Fibroblast of lung (primary cell): ENCODE measurements at regions not wholly inside any gene's neighbourhood (a gene's known extent, or its start where the extent isn't known, plus 50 kb on each side); places are given as distances from the start of the nearest gene placed in this dataset.

Experiments
- EZH2 ChIP-seq: IDR thresholded peaks from 2 replicates; pipeline ENCODE4 v1.5.1; 2012; ENCODE audit warnings: low read length, control low read depth, mild to moderate bottlenecking; ENCODE audit errors: missing control alignments
- TF ChIP-seq, protein P1 (sequence below), 2 donors: IDR thresholded peaks in 1 of 2; conservative IDR thresholded peaks in 1 of 2; 1 replicate in 1 of 2; 2 replicates in 1 of 2; pipeline ENCODE4 v1.5.1; 2011 to 2012; ENCODE audit warnings: low read length in 2 of 2, control low read depth in 1 of 2, inconsistent platforms in 1 of 2, low read depth in 1 of 2, mild to moderate bottlenecking in 1 of 2

DNA sequence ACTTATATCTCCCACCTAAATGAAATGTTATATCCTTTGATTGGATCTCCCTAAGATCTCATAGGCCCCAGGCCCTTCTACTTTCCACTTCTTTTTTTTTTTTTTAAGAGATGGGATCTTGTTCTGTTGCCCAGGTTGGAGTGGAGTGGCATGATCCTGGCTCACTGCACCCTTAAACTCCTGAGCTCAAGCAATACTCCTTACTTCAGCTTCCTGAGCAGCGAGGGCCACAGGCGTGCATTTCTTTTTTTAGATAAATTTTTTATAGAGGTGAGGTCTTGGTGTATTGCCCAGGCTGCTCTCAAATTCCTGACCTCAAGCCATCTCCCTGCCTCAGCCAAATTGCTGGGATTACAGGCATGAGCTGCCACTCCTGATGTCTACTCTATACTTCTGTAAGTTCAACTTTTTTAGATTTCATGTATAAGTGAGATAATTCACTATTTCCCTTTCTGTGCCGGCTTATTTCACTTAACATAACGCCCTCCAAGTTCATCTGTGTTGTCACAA lies 987.5 kb upstream of the NCAM2 start:
- TF ChIP-seq, protein P1, sequence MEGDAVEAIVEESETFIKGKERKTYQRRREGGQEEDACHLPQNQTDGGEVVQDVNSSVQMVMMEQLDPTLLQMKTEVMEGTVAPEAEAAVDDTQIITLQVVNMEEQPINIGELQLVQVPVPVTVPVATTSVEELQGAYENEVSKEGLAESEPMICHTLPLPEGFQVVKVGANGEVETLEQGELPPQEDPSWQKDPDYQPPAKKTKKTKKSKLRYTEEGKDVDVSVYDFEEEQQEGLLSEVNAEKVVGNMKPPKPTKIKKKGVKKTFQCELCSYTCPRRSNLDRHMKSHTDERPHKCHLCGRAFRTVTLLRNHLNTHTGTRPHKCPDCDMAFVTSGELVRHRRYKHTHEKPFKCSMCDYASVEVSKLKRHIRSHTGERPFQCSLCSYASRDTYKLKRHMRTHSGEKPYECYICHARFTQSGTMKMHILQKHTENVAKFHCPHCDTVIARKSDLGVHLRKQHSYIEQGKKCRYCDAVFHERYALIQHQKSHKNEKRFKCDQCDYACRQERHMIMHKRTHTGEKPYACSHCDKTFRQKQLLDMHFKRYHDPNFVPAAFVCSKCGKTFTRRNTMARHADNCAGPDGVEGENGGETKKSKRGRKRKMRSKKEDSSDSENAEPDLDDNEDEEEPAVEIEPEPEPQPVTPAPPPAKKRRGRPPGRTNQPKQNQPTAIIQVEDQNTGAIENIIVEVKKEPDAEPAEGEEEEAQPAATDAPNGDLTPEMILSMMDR (conservative IDR thresholded peaks at IDR 0.05 in 1 of 2, IDR thresholded peaks at IDR 0.05 in 1 of 2; ENCODE audit: low read depth in 1 of 2, low read length in 2 of 2), result no peak
- no peak for TF ChIP-seq EZH2
